ENCODE measurements at regions not wholly inside any gene's neighbourhood (a gene's known extent, or its start where the extent isn't known, plus 50 kb on each side); places are given as distances from the start of the nearest gene placed in this dataset.

DNA sequence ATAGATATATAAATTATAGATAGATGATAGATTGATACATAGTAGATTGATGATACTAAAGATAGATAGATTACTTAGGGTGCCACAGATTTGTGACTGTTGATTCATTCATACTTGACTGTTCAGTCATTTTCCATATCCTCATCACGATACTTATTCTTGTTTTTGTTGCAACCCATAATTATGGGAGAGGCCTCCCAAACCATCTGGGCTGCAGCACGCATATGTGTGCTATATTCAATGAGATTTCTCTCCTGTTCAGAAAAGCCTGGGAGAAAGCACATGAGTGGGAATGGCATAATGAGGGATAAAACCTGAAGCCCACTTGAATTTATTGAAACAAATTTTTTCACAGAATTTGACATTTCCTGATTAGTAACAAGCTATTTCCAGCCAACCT, 346.4 kb upstream of the PRKX start:
- no peak for TF ChIP-seq POLR2A (IDR thresholded peaks at IDR 0.05)
- TF ChIP-seq, protein P1, sequence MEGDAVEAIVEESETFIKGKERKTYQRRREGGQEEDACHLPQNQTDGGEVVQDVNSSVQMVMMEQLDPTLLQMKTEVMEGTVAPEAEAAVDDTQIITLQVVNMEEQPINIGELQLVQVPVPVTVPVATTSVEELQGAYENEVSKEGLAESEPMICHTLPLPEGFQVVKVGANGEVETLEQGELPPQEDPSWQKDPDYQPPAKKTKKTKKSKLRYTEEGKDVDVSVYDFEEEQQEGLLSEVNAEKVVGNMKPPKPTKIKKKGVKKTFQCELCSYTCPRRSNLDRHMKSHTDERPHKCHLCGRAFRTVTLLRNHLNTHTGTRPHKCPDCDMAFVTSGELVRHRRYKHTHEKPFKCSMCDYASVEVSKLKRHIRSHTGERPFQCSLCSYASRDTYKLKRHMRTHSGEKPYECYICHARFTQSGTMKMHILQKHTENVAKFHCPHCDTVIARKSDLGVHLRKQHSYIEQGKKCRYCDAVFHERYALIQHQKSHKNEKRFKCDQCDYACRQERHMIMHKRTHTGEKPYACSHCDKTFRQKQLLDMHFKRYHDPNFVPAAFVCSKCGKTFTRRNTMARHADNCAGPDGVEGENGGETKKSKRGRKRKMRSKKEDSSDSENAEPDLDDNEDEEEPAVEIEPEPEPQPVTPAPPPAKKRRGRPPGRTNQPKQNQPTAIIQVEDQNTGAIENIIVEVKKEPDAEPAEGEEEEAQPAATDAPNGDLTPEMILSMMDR (IDR thresholded peaks at IDR 0.05): no peak
- intact Hi-C loops (cut with DNase I): no loop called here
- no peaks in the 10 kb centered on the region for H3K36me3 ChIP-seq (replicated peaks in 1 of 2; ENCODE audit: insufficient read depth in 1 of 2, low read depth in 2 of 2)
- H3K4me3 ChIP-seq: no peak overlapping the region
- H3K4me1 ChIP-seq: no peaks in the 10 kb centered on the region
- 56 to 62% methylated on average over 2 of the region's 2 CpGs for WGBS, 2 donors
- ATAC-seq (no peak), DNase-seq (no peak)
- H3K27me3 ChIP-seq: no peaks in the 10 kb centered on the region
- H3K9me3 ChIP-seq: no peaks in the 10 kb centered on the region
- H3K27ac ChIP-seq: no peak overlapping the region

DNA sequence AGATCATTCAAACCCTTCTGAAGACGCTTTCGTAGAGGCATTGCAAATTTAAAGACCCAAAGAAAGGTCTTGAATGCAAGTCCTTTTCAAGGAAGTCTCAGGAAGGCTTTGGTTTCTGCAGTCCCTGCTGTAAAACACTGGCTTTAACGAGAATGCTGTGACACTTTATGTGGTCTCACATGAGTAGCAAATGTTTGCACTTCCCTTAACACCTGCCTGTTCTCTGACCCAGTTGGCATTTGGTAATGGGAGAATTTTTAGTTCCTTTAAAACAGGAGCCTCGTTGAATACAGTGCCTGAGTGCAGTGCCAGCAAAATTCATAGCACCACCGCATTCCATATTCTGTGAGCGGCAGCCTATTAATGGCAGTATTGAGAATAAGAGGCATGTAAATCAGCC, 330.5 kb upstream of the PRKX start:
- DNase-seq: no peak
- TF ChIP-seq, protein P1 (IDR thresholded peaks at IDR 0.05): no peak
- TF ChIP-seq POLR2A (IDR thresholded peaks at IDR 0.05): no peak
- Histone ChIP-seq H3K9me3 (no peaks in the 10 kb centered on the region), H3K36me3 (replicated peaks in 1 of 2; ENCODE audit: insufficient read depth in 1 of 2, low read depth in 2 of 2) (no peaks in the 10 kb centered on the region), H3K27ac (no peak overlapping the region), H3K4me1 (no peaks in the 10 kb centered on the region), H3K4me3 (no peak overlapping the region), H3K27me3 (no peaks in the 10 kb centered on the region)
- WGBS, 2 donors: 52 to 56% methylated on average over 5 to 6 of the region's 6 CpGs
- intact Hi-C loops (cut with DNase I): no loop called here
- no peak for ATAC-seq

DNA sequence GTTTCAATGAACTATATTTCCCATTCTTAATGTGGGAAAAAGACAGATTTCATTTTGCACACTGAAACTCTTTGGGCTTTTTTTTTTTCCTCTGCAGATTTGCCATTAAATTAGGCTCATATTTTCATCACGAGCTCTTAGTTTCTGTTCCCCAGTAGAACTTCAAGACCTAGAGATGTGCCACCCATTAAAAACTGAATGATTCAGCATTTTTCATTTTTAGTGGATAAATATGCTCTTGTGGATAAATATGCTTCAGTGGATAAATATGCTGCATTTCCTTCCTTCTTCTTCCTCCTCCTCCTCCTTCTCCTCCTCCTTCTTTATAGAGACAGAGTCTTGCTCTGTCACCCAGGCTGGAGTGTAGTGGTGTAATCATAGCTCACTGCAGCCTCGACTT, 322.4 kb upstream of the PRKX start:
- intact Hi-C loops (cut with DNase I): no loop called here
- TF ChIP-seq, protein P1 (IDR thresholded peaks at IDR 0.05): no peak
- TF ChIP-seq POLR2A (IDR thresholded peaks at IDR 0.05): no peak
- DNase-seq: no peak
- Histone ChIP-seq H3K36me3 (replicated peaks in 1 of 2; ENCODE audit: insufficient read depth in 1 of 2, low read depth in 2 of 2) (no peaks in the 10 kb centered on the region), H3K4me1 (no peaks in the 10 kb centered on the region), H3K4me3 (no peak overlapping the region), H3K27ac (no peak overlapping the region), H3K27me3 (no peaks in the 10 kb centered on the region), H3K9me3 (no peaks in the 10 kb centered on the region)
- WGBS, 2 donors: 47 to 49% methylated on average over 2 of the region's 2 CpGs
- ATAC-seq: no peak

- Histone ChIP-seq H3K27ac (no peak overlapping the region), H3K27me3 (no peaks in the 10 kb centered on the region), H3K4me1 (no peaks in the 10 kb centered on the region), H3K4me3 (no peak overlapping the region), H3K9me3 (no peaks in the 10 kb centered on the region), H3K36me3 (replicated peaks in 1 of 2; ENCODE audit: insufficient read depth in 1 of 2, low read depth in 2 of 2) (no peaks in the 10 kb centered on the region)
- 44 to 56% methylated on average over 6 to 7 of the region's 7 CpGs for WGBS, 2 donors
- intact Hi-C loops (cut with DNase I): no loop called here
- ATAC-seq (no peak), DNase-seq (no peak)
- TF ChIP-seq, protein P1 (IDR thresholded peaks at IDR 0.05): no peak
- no peak for TF ChIP-seq POLR2A (IDR thresholded peaks at IDR 0.05)
Observed at GRCh38 chrX:4028151-4028550, 314.7 kb upstream of the PRKX start.

DNA sequence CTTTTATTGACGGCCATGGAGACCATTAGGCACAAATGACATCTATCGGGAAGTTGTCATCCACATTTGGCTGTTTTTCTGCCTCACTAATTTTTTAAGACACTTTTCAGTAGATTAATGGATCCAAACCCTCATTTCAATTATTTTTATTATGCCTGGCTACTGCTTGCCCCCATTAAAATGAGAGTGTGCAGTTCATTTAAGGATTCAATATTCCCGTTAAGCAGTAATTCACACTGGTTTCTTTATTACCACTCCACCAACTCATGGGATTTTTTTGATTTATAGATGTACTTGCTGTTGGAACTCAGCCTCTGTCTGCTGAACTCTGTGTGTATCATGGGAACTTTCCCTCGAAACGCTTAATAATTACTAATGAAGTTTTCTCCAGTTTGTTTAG, 291.8 kb upstream of the PRKX start:
- Histone ChIP-seq H3K27me3 (no peaks in the 10 kb centered on the region), H3K4me1 (no peaks in the 10 kb centered on the region), H3K9me3 (no peaks in the 10 kb centered on the region), H3K4me3 (no peak overlapping the region), H3K36me3 (replicated peaks in 1 of 2; ENCODE audit: insufficient read depth in 1 of 2, low read depth in 2 of 2) (no peaks in the 10 kb centered on the region), H3K27ac (no peak overlapping the region)
- WGBS, 2 donors: 61 to 79% methylated on average over 5 of the region's 5 CpGs
- DNase-seq: no peak
- TF ChIP-seq POLR2A (IDR thresholded peaks at IDR 0.05): no peak
- TF ChIP-seq, protein P1 (IDR thresholded peaks at IDR 0.05): no peak
- no peak for ATAC-seq
- intact Hi-C loops (cut with DNase I): no loop called here
